OCI-LY7 (cell line): ENCODE measurements at regions not wholly inside any gene's neighbourhood (a gene's known extent, or its start where the extent isn't known, plus 50 kb on each side); places are given as distances from the start of the nearest gene placed in this dataset.

Experiments
- CTCF ChIP-seq: fragments of 200-600 bp; sonication (generic); conservative IDR thresholded peaks from 2 replicates; pipeline ENCODE4 v1.5.1; 2014; ENCODE audit warnings: mild to moderate bottlenecking, antibody characterized with exemption, low read length, moderate library complexity, mixed read lengths
- EZH2phosphoT487 ChIP-seq: fragments of 200-600 bp; sonication (generic); IDR thresholded peaks from 2 replicates; pipeline ENCODE4 v1.6.1; 2018; ENCODE audit warnings: low read depth, borderline replicate concordance, mild to moderate bottlenecking, mixed run types, antibody characterized with exemption, low read length, moderate library complexity, mixed read lengths

DNA sequence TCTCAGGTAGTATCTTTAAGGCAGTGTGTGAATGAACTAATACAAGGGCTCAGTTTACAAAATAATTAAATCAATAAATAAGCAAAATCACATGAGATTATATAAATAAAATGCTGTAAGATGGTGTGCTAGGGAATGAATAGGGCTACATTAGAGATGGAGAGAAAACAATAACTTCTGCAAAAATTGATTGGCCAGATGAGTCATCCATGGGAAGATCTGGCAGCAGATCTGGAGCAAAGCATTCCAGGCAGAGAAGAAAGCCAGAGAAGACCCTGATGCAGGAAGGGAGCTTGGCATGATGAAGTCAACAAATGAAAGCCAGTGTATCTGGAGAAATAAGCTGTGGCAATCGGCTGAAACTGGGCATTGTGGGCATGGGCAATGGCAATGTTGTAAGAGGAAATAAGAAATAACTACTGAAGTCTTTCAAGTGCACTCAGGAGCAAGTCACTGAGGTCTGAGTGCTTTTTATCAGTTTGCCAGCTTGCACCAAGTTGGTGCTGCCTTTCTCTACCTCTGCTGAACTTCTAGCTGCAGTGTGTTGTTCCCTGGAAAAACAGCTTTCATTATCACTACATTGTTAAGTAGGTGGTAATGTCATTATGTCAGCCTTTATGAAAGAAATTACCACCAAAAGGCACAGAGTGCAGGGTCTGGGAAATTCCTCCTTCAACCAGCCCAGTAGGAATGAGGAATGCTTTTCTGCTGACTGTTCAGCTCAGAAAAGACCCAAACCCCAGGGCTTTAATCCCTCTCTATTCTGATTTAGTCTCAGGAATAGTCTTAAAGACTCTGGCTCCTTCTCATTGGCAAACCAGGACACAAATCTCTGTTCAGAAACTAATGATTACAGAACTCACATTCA, 231.6 kb downstream of the HTR1B start:
- TF ChIP-seq CTCF = no peak
- no peak for TF ChIP-seq EZH2phosphoT487
